OCI-LY7 (cell line): ENCODE measurements at regions not wholly inside any gene's neighbourhood (a gene's known extent, or its start where the extent isn't known, plus 50 kb on each side); places are given as distances from the start of the nearest gene placed in this dataset.

ENCODE experiments used
- BruUV-seq: library from RNA; stranded (reverse); fragments of 400-500 nt; replicated peaks from 2 replicates; lab custom pipeline; 2021; lab: Mats Ljungman, UMichigan
- CTCF ChIA-PET: fragments of 300-600 bp; sonication (Branson Sonifier 250); formaldehyde crosslinking; loops from one replicate; lab custom pipeline; 2022; ENCODE audit warnings: antibody characterized with exemption; ENCODE audit not compliant: unreplicated experiment; lab: Charles Lee
- POLR2A ChIA-PET: fragments of 300-600 bp; sonication (Branson Sonifier 250); formaldehyde crosslinking; loops from one replicate; lab custom pipeline; 2022; ENCODE audit warnings: antibody characterized with exemption; lab: Charles Lee
- DNase-seq: peaks from one replicate; pipeline ENCODE4 v3.0.0-alpha.2; 2015; ENCODE audit warnings: low spot score
- H2AFZ ChIP-seq: fragments of 200-600 bp; sonication (generic), shearing (Covaris generic); 2 replicates; pipeline ENCODE4 v1.6.1; 2014; ENCODE audit warnings: mild to moderate bottlenecking, antibody characterized with exemption, low read length, moderate library complexity
- H3K27ac ChIP-seq: fragments of 200-600 bp; sonication (generic); 2 replicates; pipeline ENCODE4 v1.5.1; 2014; ENCODE audit warnings: mixed run types, low read depth, mild to moderate bottlenecking, moderate library complexity, low read length, inconsistent platforms; ENCODE audit not compliant: poor library complexity, severe bottlenecking
- H3K36me3 ChIP-seq: fragments of 200-600 bp; sonication (generic); 2 replicates; pipeline ENCODE4 v1.6.1; 2014; ENCODE audit warnings: mild to moderate bottlenecking, antibody characterized with exemption, low read length, moderate library complexity, mixed read lengths; ENCODE audit not compliant: insufficient read depth
- H3K4me1 ChIP-seq: fragments of 200-600 bp; sonication (generic); 2 replicates; pipeline ENCODE4 v1.5.1; 2014; ENCODE audit warnings: mild to moderate bottlenecking, low read length; ENCODE audit not compliant: insufficient read depth, poor library complexity, severe bottlenecking
- H3K4me2 ChIP-seq: fragments of 200-600 bp; sonication (generic); 2 replicates; pipeline ENCODE4 v1.6.1; 2014; ENCODE audit warnings: mild to moderate bottlenecking, low read length
- H3K4me3 ChIP-seq: fragments of 200-600 bp; sonication (generic); 2 replicates; pipeline ENCODE4 v1.5.1; 2014; ENCODE audit warnings: mild to moderate bottlenecking, low read depth, low read length; ENCODE audit not compliant: poor library complexity, severe bottlenecking
- H3K79me2 ChIP-seq: fragments of 200-600 bp; sonication (generic); 2 replicates; pipeline ENCODE4 v1.6.1; 2016; ENCODE audit warnings: low read depth, mild to moderate bottlenecking, low read length, moderate library complexity, mixed read lengths; ENCODE audit not compliant: insufficient read depth
- H3K9me2 ChIP-seq: fragments of 200-600 bp; sonication (generic); 2 replicates; pipeline ENCODE4 v1.6.1; 2016; ENCODE audit warnings: mild to moderate bottlenecking, low read length, mixed read lengths; ENCODE audit not compliant: insufficient read depth
- H3K9me3 ChIP-seq: fragments of 200-600 bp; sonication (generic); 2 replicates; pipeline ENCODE4 v1.6.1; 2014; ENCODE audit warnings: mild to moderate bottlenecking, mixed run types, low read length, mixed read lengths
- H4K20me1 ChIP-seq: fragments of 200-600 bp; sonication (generic); 2 replicates; pipeline ENCODE4 v1.6.1; 2014; ENCODE audit warnings: mild to moderate bottlenecking, antibody characterized with exemption, low read length, moderate library complexity, mixed read lengths; ENCODE audit not compliant: insufficient read depth
- CTCF ChIP-seq: fragments of 200-600 bp; sonication (generic); conservative IDR thresholded peaks from 2 replicates; pipeline ENCODE4 v1.5.1; 2014; ENCODE audit warnings: mild to moderate bottlenecking, antibody characterized with exemption, low read length, moderate library complexity, mixed read lengths
- EZH2phosphoT487 ChIP-seq: fragments of 200-600 bp; sonication (generic); IDR thresholded peaks from 2 replicates; pipeline ENCODE4 v1.6.1; 2018; ENCODE audit warnings: low read depth, borderline replicate concordance, mild to moderate bottlenecking, mixed run types, antibody characterized with exemption, low read length, moderate library complexity, mixed read lengths
- intact Hi-C: fragments of 100-400 bp; cut with micrococcal nuclease; formaldehyde crosslinking; loops from one replicate; pipeline ENCODE4 v1.10.0; 2022; ENCODE audit not compliant: unreplicated experiment

GRCh38 chr7:15747712-15748111 is 61.2 kb upstream of the MEOX2 start:
- no peaks in the 10 kb centered on the region for H3K9me2 ChIP-seq
- no peaks in the 10 kb centered on the region for H3K36me3 ChIP-seq
- no peaks in the 10 kb centered on the region for H3K9me3 ChIP-seq
- intact Hi-C loops, result no loop called here
- H2AFZ ChIP-seq, result no peak overlapping the region
- H3K27ac ChIP-seq, result no peak overlapping the region
- POLR2A ChIA-PET, result no interaction called here
- H3K4me2 ChIP-seq, result no peak overlapping the region
- H3K4me1 ChIP-seq, result no peaks in the 10 kb centered on the region
- CTCF ChIA-PET, result no interaction called here
- no peak overlapping the region for H3K4me3 ChIP-seq
- no peaks in the 10 kb centered on the region for H3K79me2 ChIP-seq
- TF ChIP-seq CTCF (no peak), EZH2phosphoT487 (no peak)
- BruUV-seq, result no TSS peak
- no peak for DNase-seq
- H4K20me1 ChIP-seq, result no peaks in the 10 kb centered on the region

- Histone ChIP-seq H3K4me2 (no peak overlapping the region), H3K4me1 (no peaks in the 10 kb centered on the region), H2AFZ (no peak overlapping the region), H3K9me3 (no peaks in the 10 kb centered on the region), H3K4me3 (no peak overlapping the region), H3K36me3 (no peaks in the 10 kb centered on the region), H3K79me2 (no peaks in the 10 kb centered on the region), H3K9me2 (no peaks in the 10 kb centered on the region), H3K27ac (no peak overlapping the region), H4K20me1 (no peaks in the 10 kb centered on the region)
- no peak for TF ChIP-seq EZH2phosphoT487
- no peak for TF ChIP-seq CTCF
- POLR2A ChIA-PET, result no interaction called here
- no TSS peak for BruUV-seq
- no peak for DNase-seq
- CTCF ChIA-PET, result no interaction called here
- intact Hi-C loops, result no loop called here
Measured at GRCh38 chr7:15747301-15747700, 60.8 kb upstream of the MEOX2 start.

DNA sequence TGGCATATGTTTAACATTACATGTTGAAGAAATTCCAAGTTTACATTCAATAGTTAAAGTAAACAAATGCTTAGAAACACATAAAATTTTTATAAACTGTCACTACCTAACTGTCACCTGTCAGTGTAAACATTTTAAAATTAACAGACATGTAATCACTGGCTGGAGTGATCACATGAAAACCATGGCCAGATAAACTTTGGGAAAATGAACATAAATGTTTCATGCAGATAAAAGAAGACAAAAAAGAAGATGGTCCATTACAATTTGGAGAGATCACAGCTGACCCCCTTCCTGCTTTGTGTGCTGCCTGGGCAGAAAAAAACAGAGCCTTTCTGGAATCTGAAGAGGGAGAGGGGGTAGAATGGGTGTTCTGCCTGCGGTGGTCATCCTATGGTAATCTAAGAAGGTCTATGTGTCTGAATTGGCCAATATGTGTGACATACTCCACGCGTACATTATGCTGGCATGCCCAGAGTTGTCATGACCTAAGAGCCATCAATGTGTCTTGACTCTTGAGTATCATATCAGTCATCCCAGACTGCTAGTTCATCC is 57.5 kb upstream of the MEOX2 start:
- CTCF ChIA-PET, result no interaction called here
- POLR2A ChIA-PET, result no interaction called here
- Histone ChIP-seq H3K27ac (no peak overlapping the region), H3K36me3 (no peaks in the 10 kb centered on the region), H4K20me1 (no peaks in the 10 kb centered on the region), H3K4me3 (no peak overlapping the region), H3K4me1 (no peaks in the 10 kb centered on the region), H3K4me2 (no peak overlapping the region), H3K79me2 (no peaks in the 10 kb centered on the region), H3K9me2 (no peaks in the 10 kb centered on the region), H3K9me3 (no peaks in the 10 kb centered on the region), H2AFZ (no peak overlapping the region)
- TF ChIP-seq EZH2phosphoT487, result no peak
- TF ChIP-seq CTCF, result no peak
- no TSS peak for BruUV-seq
- DNase-seq, result no peak
- intact Hi-C loops, result no loop called here
